Neuronal stem cell (in vitro differentiated cells): ENCODE measurements at regions not wholly inside any gene's neighbourhood (a gene's known extent, or its start where the extent isn't known, plus 50 kb on each side); places are given as distances from the start of the nearest gene placed in this dataset.

Experiments
- DNase-seq: peaks from one replicate; pipeline ENCODE4 v3.0.0-alpha.2; 2013; ENCODE audit warnings: low spot score
- H2AFZ ChIP-seq: one replicate; pipeline ENCODE4 v1.6.1; 2013; ENCODE audit warnings: mild to moderate bottlenecking, low read length, inconsistent platforms
- H2AK5ac ChIP-seq: 2 replicates; pipeline ENCODE4 v1.6.1; 2013; ENCODE audit warnings: low read depth, mild to moderate bottlenecking, inconsistent platforms, low read length, moderate library complexity, mixed read lengths
- H2BK120ac ChIP-seq: 2 replicates; pipeline ENCODE4 v1.6.1; 2013; ENCODE audit warnings: low read depth, mild to moderate bottlenecking, inconsistent platforms, low read length, moderate library complexity, mixed read lengths
- H2BK12ac ChIP-seq: one replicate; pipeline ENCODE4 v1.6.1; 2013; ENCODE audit warnings: low read length, inconsistent platforms
- H2BK15ac ChIP-seq: 2 replicates; pipeline ENCODE4 v1.6.1; 2013; ENCODE audit warnings: mild to moderate bottlenecking, low read length, inconsistent platforms, mixed read lengths
- H2BK5ac ChIP-seq: one replicate; pipeline ENCODE4 v1.6.1; 2013; ENCODE audit warnings: inconsistent platforms, mild to moderate bottlenecking, low read length, moderate library complexity
- H3K14ac ChIP-seq: one replicate; pipeline ENCODE4 v1.6.1; 2013; ENCODE audit warnings: low read length, inconsistent platforms
- H3K18ac ChIP-seq: 2 replicates; pipeline ENCODE4 v1.6.1; 2013; ENCODE audit warnings: low read length, inconsistent platforms
- H3K23ac ChIP-seq: 2 replicates; pipeline ENCODE4 v1.6.1; 2013; ENCODE audit warnings: low read depth, mild to moderate bottlenecking, mixed read lengths, low read length, inconsistent platforms; ENCODE audit not compliant: poor library complexity
- H3K27ac ChIP-seq: replicated peaks from 3 replicates; pipeline ENCODE4 v1.5.1; 2013; ENCODE audit warnings: low read length, inconsistent platforms
- H3K27me3 ChIP-seq, 3 experiments: 2 replicates each; pipeline ENCODE4 v1.6.1; 2013; ENCODE audit warnings: low read length in 3 of 3, mild to moderate bottlenecking in 2 of 3, inconsistent platforms in 1 of 3, low read depth in 1 of 3, mixed read lengths in 1 of 3, moderate library complexity in 1 of 3; ENCODE audit not compliant: control insufficient read depth in 3 of 3, insufficient read depth in 3 of 3
- H3K36me3 ChIP-seq, 2 donors: replicated peaks in 1 of 2; 2 replicates each; pipeline ENCODE4 v1.6.1; 2013; ENCODE audit warnings: low read length in 2 of 2; ENCODE audit not compliant: control insufficient read depth in 2 of 2, insufficient read depth in 2 of 2
- H3K4ac ChIP-seq: 2 replicates; pipeline ENCODE4 v1.6.1; 2013; ENCODE audit warnings: inconsistent platforms, mild to moderate bottlenecking, low read length, moderate library complexity
- H3K4me1 ChIP-seq, 2 donors: 1 replicate in 1 of 2; 2 replicates in 1 of 2; pipeline ENCODE4 v1.6.1; 2013; ENCODE audit warnings: low read length in 2 of 2, low read depth in 1 of 2; ENCODE audit not compliant: control insufficient read depth in 2 of 2, insufficient read depth in 1 of 2
- H3K4me2 ChIP-seq: one replicate; pipeline ENCODE4 v1.6.1; 2013; ENCODE audit warnings: mild to moderate bottlenecking, low read length, inconsistent platforms; ENCODE audit not compliant: insufficient read depth, poor library complexity, severe bottlenecking
- H3K4me3 ChIP-seq, 2 donors: 2 replicates each; pipeline ENCODE4 v1.5.1; 2013; ENCODE audit warnings: low read length in 2 of 2, mild to moderate bottlenecking in 2 of 2, inconsistent platforms in 1 of 2, moderate library complexity in 1 of 2
- H3K79me1 ChIP-seq: one replicate; pipeline ENCODE4 v1.6.1; 2013; ENCODE audit warnings: low read depth, mild to moderate bottlenecking, inconsistent platforms, low read length, moderate library complexity
- H3K9ac ChIP-seq: one replicate; pipeline ENCODE4 v1.6.1; 2013; ENCODE audit warnings: mild to moderate bottlenecking, low read depth, low read length, inconsistent platforms; ENCODE audit not compliant: poor library complexity
- H3K9me3 ChIP-seq, 2 donors: replicated peaks in 1 of 2; 2 replicates each; pipeline versions ENCODE3 to v1.6.1; 2013; ENCODE audit warnings: low read length in 2 of 2, mild to moderate bottlenecking in 2 of 2, inconsistent platforms in 1 of 2, low read depth in 1 of 2, mixed read lengths in 1 of 2, moderate library complexity in 1 of 2; ENCODE audit not compliant: control insufficient read depth in 2 of 2, insufficient read depth in 1 of 2
- H4K8ac ChIP-seq: one replicate; pipeline ENCODE4 v1.6.1; 2013; ENCODE audit warnings: low read depth, mild to moderate bottlenecking, inconsistent platforms, low read length, moderate library complexity
- H4K91ac ChIP-seq: one replicate; pipeline ENCODE4 v1.6.1; 2013; ENCODE audit warnings: low read length, low read depth, mild to moderate bottlenecking, inconsistent platforms; ENCODE audit not compliant: poor library complexity
- WGBS, 2 donors: extraction: QIAGEN DNeasy Blood & Tissue Kit; methylation state at CpG; one replicate each; pipeline ENCODE4 v1.1.7; 2013; ENCODE audit warnings: missing lambda C conversion rate in 2 of 2, mixed read lengths in 1 of 2; ENCODE audit not compliant: insufficient read length in 2 of 2, insufficient replicate concordance in 1 of 2; ENCODE audit errors: extremely low coverage in 2 of 2; 5-methylcytosine and 5-hydroxymethylcytosine counted together

- H2AK5ac ChIP-seq: no peak overlapping the region
- no peak for DNase-seq
- peaks cover 2 to 12% of the 10 kb centered on the region in 2 donors for H3K4me1 ChIP-seq
- no peak overlapping the region for H2BK12ac ChIP-seq
- no peaks in the 10 kb centered on the region for H3K9me3 ChIP-seq
- H2AFZ ChIP-seq: no peak overlapping the region
- H3K4ac ChIP-seq: no peak overlapping the region
- H2BK5ac ChIP-seq: no peak overlapping the region
- H2BK15ac ChIP-seq: no peak overlapping the region
- H3K27me3 ChIP-seq: no peaks in the 10 kb centered on the region
- no peak overlapping the region for H2BK120ac ChIP-seq
- no peak overlapping the region for H3K4me3 ChIP-seq
- no peak overlapping the region for H4K8ac ChIP-seq
- no peaks in the 10 kb centered on the region for H3K79me1 ChIP-seq
- H3K9ac ChIP-seq: no peak overlapping the region
- H3K18ac ChIP-seq: no peak overlapping the region
- no peak overlapping the region for H3K23ac ChIP-seq
- WGBS, 2 donors: no CpG with 5 or more reads among the region's 5 CpGs
- H3K4me2 ChIP-seq: no peak overlapping the region
- no peak overlapping the region for H4K91ac ChIP-seq
- no peak overlapping the region for H3K14ac ChIP-seq
- no peak overlapping the region for H3K27ac ChIP-seq
- H3K36me3 ChIP-seq: no peaks in the 10 kb centered on the region
Measured at GRCh38 chr12:13735734-13736133, 245.7 kb downstream of the GRIN2B start.

- no peak overlapping the region for H2BK15ac ChIP-seq
- no peak overlapping the region for H3K23ac ChIP-seq
- H3K27ac ChIP-seq: no peak overlapping the region
- H3K4me3 ChIP-seq: no peak overlapping the region
- H2AFZ ChIP-seq: no peak overlapping the region
- H3K9me3 ChIP-seq: no peaks in the 10 kb centered on the region
- H3K14ac ChIP-seq: no peak overlapping the region
- no peak overlapping the region for H3K4ac ChIP-seq
- H3K36me3 ChIP-seq: no peaks in the 10 kb centered on the region
- H4K8ac ChIP-seq: no peak overlapping the region
- H3K4me1 ChIP-seq: peaks cover 3 to 4% of the 10 kb centered on the region in 2 donors
- H3K27me3 ChIP-seq: no peaks in the 10 kb centered on the region
- H2BK120ac ChIP-seq: no peak overlapping the region
- no peak overlapping the region for H2BK5ac ChIP-seq
- no CpG with 5 or more reads among the region's 2 CpGs for WGBS, 2 donors
- H2BK12ac ChIP-seq: no peak overlapping the region
- no peak overlapping the region for H4K91ac ChIP-seq
- no peaks in the 10 kb centered on the region for H3K79me1 ChIP-seq
- H3K18ac ChIP-seq: no peak overlapping the region
- H3K9ac ChIP-seq: no peak overlapping the region
- no peak for DNase-seq
- no peak overlapping the region for H2AK5ac ChIP-seq
- no peak overlapping the region for H3K4me2 ChIP-seq
Measured at GRCh38 chr12:13734584-13735152, 246.7 kb downstream of the GRIN2B start.

- Histone ChIP-seq H2AK5ac (no peak overlapping the region), H4K8ac (no peak overlapping the region), H3K27me3 (no peaks in the 10 kb centered on the region), H3K14ac (no peak overlapping the region), H3K4me3 (no peak overlapping the region), H3K79me1 (no peaks in the 10 kb centered on the region), H3K23ac (no peak overlapping the region), H3K4me1 (peaks cover 2 to 4% of the 10 kb centered on the region in 2 donors), H2BK12ac (no peak overlapping the region), H2AFZ (no peak overlapping the region), H3K9me3 (no peaks in the 10 kb centered on the region), H3K9ac (no peak overlapping the region), H2BK120ac (no peak overlapping the region), H2BK5ac (no peak overlapping the region), H2BK15ac (no peak overlapping the region), H4K91ac (no peak overlapping the region), H3K4ac (no peak overlapping the region), H3K27ac (no peak overlapping the region), H3K4me2 (no peak overlapping the region), H3K18ac (no peak overlapping the region), H3K36me3 (no peaks in the 10 kb centered on the region)
- no peak for DNase-seq
- no CpG with 5 or more reads among the region's 1 CpG for WGBS, 2 donors
Measured at GRCh38 chr12:13727707-13728195, 253.7 kb downstream of the GRIN2B start.

GRCh38 chr12:13725049-13725448, 256.4 kb downstream of the GRIN2B start:
- Histone ChIP-seq H2BK15ac (no peak overlapping the region), H3K23ac (no peak overlapping the region), H3K4me2 (no peak overlapping the region), H2BK12ac (no peak overlapping the region), H3K36me3 (no peaks in the 10 kb centered on the region), H3K9me3 (no peaks in the 10 kb centered on the region), H2BK120ac (no peak overlapping the region), H3K18ac (no peak overlapping the region), H4K8ac (no peak overlapping the region), H2AFZ (no peak overlapping the region), H3K4ac (no peak overlapping the region), H3K4me1 (peaks cover 0 to 4% of the 10 kb centered on the region in 2 donors), H3K79me1 (no peaks in the 10 kb centered on the region), H3K14ac (no peak overlapping the region), H3K27me3 (no peaks in the 10 kb centered on the region), H4K91ac (no peak overlapping the region), H3K27ac (no peak overlapping the region), H3K4me3 (no peak overlapping the region), H3K9ac (no peak overlapping the region), H2BK5ac (no peak overlapping the region), H2AK5ac (no peak overlapping the region)
- no CpG with 5 or more reads among the region's 1 CpG for WGBS, 2 donors
- DNase-seq: no peak
